GM23338 (cell line): ENCODE measurements at regions not wholly inside any gene's neighbourhood (a gene's known extent, or its start where the extent isn't known, plus 50 kb on each side); places are given as distances from the start of the nearest gene placed in this dataset.

Experiments used
- ATAC-seq: fragments of 200-7000 bp; cut with Tn5 transposase; 3 replicates; pipeline ENCODE4 v1.9.1; 2020
- DNase-seq: peaks from one replicate; pipeline ENCODE4 v3.0.0-alpha.2; 2015; ENCODE audit warnings: low spot score
- H2AFZ ChIP-seq: fragments of 200-600 bp; sonication (generic); 2 replicates; pipeline ENCODE4 v1.8.0; 2016; ENCODE audit warnings: antibody characterized with exemption, mild to moderate bottlenecking, moderate library complexity
- H3F3A ChIP-seq: fragments of 200-600 bp; sonication (generic); replicated peaks from 2 replicates; pipeline ENCODE4 v1.8.0; 2017; ENCODE audit warnings: antibody characterized with exemption, mixed run types, low read depth
- H3K27ac ChIP-seq: fragments of 200-600 bp; sonication (generic); 2 replicates; pipeline ENCODE4 v1.6.1; 2016; ENCODE audit warnings: low read depth
- H3K27me3 ChIP-seq: fragments of 200-600 bp; sonication (generic); 2 replicates; pipeline ENCODE4 v1.8.0; 2016; ENCODE audit warnings: mild to moderate bottlenecking, mixed run types, moderate library complexity; ENCODE audit not compliant: insufficient read depth
- H3K36me3 ChIP-seq: fragments of 200-600 bp; sonication (generic); 2 replicates; pipeline ENCODE4 v1.8.0; 2016; ENCODE audit warnings: mild to moderate bottlenecking; ENCODE audit not compliant: insufficient read depth
- H3K4me1 ChIP-seq: fragments of 200-600 bp; sonication (generic); 2 replicates; pipeline ENCODE4 v1.8.0; 2016; ENCODE audit warnings: mild to moderate bottlenecking, moderate library complexity; ENCODE audit not compliant: insufficient read depth
- H3K4me2 ChIP-seq: fragments of 200-600 bp; sonication (generic); 2 replicates; pipeline ENCODE4 v1.7.1; 2017; ENCODE audit warnings: mixed run types
- H3K4me3 ChIP-seq: fragments of 200-600 bp; sonication (generic); 2 replicates; pipeline ENCODE4 v1.6.1; 2016; ENCODE audit warnings: mixed run types
- H3K79me2 ChIP-seq: fragments of 200-600 bp; sonication (generic); replicated peaks from 2 replicates; pipeline ENCODE4 v1.8.0; 2017; ENCODE audit warnings: mild to moderate bottlenecking; ENCODE audit not compliant: insufficient read depth
- H3K9me2 ChIP-seq: fragments of 200-600 bp; sonication (generic); 2 replicates; pipeline ENCODE4 v1.8.0; 2017; ENCODE audit not compliant: insufficient read depth
- H4K20me1 ChIP-seq: fragments of 200-600 bp; sonication (generic); replicated peaks from 2 replicates; pipeline ENCODE4 v1.8.0; 2017; ENCODE audit warnings: mild to moderate bottlenecking; ENCODE audit not compliant: insufficient read depth
- H3K27ac Mint-ChIP-seq: 2 replicates; pipeline ENCODE4 v1.8.0; 2020; ENCODE audit warnings: inconsistent platforms, mild to moderate bottlenecking, moderate library complexity, mixed read lengths
- H3K27me3 Mint-ChIP-seq: 3 replicates; pipeline ENCODE4 v1.8.0; 2022; ENCODE audit warnings: low read depth, mild to moderate bottlenecking, moderate library complexity, mixed read lengths, inconsistent platforms; ENCODE audit not compliant: insufficient read depth, poor library complexity
- H3K36me3 Mint-ChIP-seq: 3 replicates; pipeline ENCODE4 v1.8.0; 2021; ENCODE audit warnings: low read depth, mild to moderate bottlenecking, inconsistent platforms, moderate library complexity, mixed read lengths
- H3K4me1 Mint-ChIP-seq: 3 replicates; pipeline ENCODE4 v1.8.0; 2020; ENCODE audit warnings: mild to moderate bottlenecking, inconsistent platforms, mixed read lengths
- H3K4me3 Mint-ChIP-seq: 3 replicates; pipeline ENCODE4 v1.8.0; 2021; ENCODE audit warnings: moderate library complexity, mild to moderate bottlenecking, inconsistent platforms, mixed read lengths
- H3K9me3 Mint-ChIP-seq: 3 replicates; pipeline ENCODE4 v1.8.0; 2020; ENCODE audit warnings: moderate library complexity, mild to moderate bottlenecking, inconsistent platforms, mixed read lengths
- CREB1 ChIP-seq: fragments of 250-450 bp; sonication (Bioruptor Pico); IDR thresholded peaks from 2 replicates; pipeline ENCODE4 v1.5.0; 2020; ENCODE audit warnings: low read depth, mild to moderate bottlenecking, moderate library complexity
- CTCF ChIP-seq, 2 experiments: fragments of 200-600 bp in 1 of 2; sonication (generic) in 1 of 2; conservative IDR thresholded peaks; 2 replicates each; pipeline versions ENCODE4 v1.5.1 to v1.6.1; 2016 to 2017; ENCODE audit warnings: antibody characterized with exemption in 2 of 2, low read depth in 2 of 2, mild to moderate bottlenecking in 2 of 2, moderate library complexity in 1 of 2
- ETS1 ChIP-seq: IDR thresholded peaks from 2 replicates; pipeline ENCODE4 v1.6.1; 2016; ENCODE audit warnings: antibody characterized with exemption
- EZH2 ChIP-seq: fragments of 200-600 bp; sonication (generic); IDR thresholded peaks from one replicate; pipeline ENCODE4 v1.8.0; 2017; ENCODE audit warnings: antibody characterized with exemption, mild to moderate bottlenecking, low read depth; ENCODE audit not compliant: unreplicated experiment
- EZH2phosphoT487 ChIP-seq: fragments of 200-600 bp; sonication (generic); IDR thresholded peaks from one replicate; pipeline ENCODE4 v1.8.1; 2018; ENCODE audit warnings: antibody characterized with exemption; ENCODE audit not compliant: unreplicated experiment
- JUNB ChIP-seq: IDR thresholded peaks from one replicate; pipeline ENCODE4 v1.6.1; 2016; ENCODE audit warnings: antibody characterized with exemption; ENCODE audit not compliant: unreplicated experiment
- NANOG ChIP-seq: IDR thresholded peaks from 2 replicates; pipeline ENCODE4 v1.6.1; 2016; ENCODE audit warnings: antibody characterized with exemption, borderline replicate concordance
- POLR2AphosphoS5 ChIP-seq: IDR thresholded peaks from 2 replicates; pipeline ENCODE4 v1.6.1; 2016; ENCODE audit warnings: antibody characterized with exemption, low read depth
- STAT1 ChIP-seq: IDR thresholded peaks from one replicate; pipeline ENCODE4 v1.6.1; 2016; ENCODE audit warnings: antibody characterized with exemption; ENCODE audit not compliant: unreplicated experiment
- ZNF114 ChIP-seq: fragments of 250-450 bp; sonication (Bioruptor Pico); IDR thresholded peaks from 2 replicates; pipeline ENCODE4 v1.5.0; 2020; ENCODE audit warnings: mild to moderate bottlenecking, moderate library complexity
- ZNF331 ChIP-seq: fragments of 250-450 bp; sonication (Bioruptor Pico); IDR thresholded peaks from 2 replicates; pipeline ENCODE4 v1.5.0; 2020; ENCODE audit warnings: low read depth, mild to moderate bottlenecking, moderate library complexity
- ZNF462 ChIP-seq: fragments of 250-450 bp; sonication (Bioruptor Pico); IDR thresholded peaks from 2 replicates; pipeline ENCODE4 v1.5.0; 2020; ENCODE audit warnings: mild to moderate bottlenecking, moderate library complexity
- TF ChIP-seq, protein P1 (sequence below): IDR thresholded peaks from one replicate; pipeline ENCODE4 v1.6.1; 2018; ENCODE audit warnings: antibody characterized with exemption; ENCODE audit not compliant: unreplicated experiment

DNA sequence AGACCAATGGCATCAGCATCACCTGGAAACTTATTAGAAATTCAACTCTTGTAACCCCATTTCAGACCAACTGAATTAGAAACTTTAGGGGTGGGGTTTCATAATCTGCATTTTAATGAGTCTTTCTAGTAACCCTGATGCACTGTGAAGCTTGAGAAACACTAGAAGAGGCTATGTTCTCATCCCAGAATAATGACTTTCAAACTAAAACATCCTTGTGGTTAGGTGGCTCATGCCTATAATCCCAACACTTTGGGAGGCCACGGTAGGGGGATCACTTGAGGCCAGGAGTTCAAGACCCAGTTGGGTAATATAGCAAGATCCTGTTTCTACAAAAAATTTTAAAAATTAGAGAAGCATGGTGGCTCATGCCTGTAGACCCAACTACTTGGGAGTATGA lies 402.4 kb downstream of the DLEU7 start:
- no peaks in the 10 kb centered on the region for H3K27me3 ChIP-seq
- H3K79me2 ChIP-seq, result no peaks in the 10 kb centered on the region
- Mint-ChIP-seq H3K9me3 (no peaks in the 10 kb centered on the region), H3K27ac (no peak overlapping the region), H3K4me3 (no peak overlapping the region), H3K4me1 (peaks cover 18% of the 10 kb centered on the region), H3K27me3 (peaks cover 2% of the 10 kb centered on the region), H3K36me3 (no peaks in the 10 kb centered on the region)
- H3K9me2 ChIP-seq, result no peaks in the 10 kb centered on the region; the same call in 1 of the 2 replicates
- no peaks in the 10 kb centered on the region for H3F3A ChIP-seq
- H3K4me2 ChIP-seq, result no peak overlapping the region
- no peak for TF ChIP-seq ZNF114 (CRISPR knock-in tag)
- TF ChIP-seq, protein P1, sequence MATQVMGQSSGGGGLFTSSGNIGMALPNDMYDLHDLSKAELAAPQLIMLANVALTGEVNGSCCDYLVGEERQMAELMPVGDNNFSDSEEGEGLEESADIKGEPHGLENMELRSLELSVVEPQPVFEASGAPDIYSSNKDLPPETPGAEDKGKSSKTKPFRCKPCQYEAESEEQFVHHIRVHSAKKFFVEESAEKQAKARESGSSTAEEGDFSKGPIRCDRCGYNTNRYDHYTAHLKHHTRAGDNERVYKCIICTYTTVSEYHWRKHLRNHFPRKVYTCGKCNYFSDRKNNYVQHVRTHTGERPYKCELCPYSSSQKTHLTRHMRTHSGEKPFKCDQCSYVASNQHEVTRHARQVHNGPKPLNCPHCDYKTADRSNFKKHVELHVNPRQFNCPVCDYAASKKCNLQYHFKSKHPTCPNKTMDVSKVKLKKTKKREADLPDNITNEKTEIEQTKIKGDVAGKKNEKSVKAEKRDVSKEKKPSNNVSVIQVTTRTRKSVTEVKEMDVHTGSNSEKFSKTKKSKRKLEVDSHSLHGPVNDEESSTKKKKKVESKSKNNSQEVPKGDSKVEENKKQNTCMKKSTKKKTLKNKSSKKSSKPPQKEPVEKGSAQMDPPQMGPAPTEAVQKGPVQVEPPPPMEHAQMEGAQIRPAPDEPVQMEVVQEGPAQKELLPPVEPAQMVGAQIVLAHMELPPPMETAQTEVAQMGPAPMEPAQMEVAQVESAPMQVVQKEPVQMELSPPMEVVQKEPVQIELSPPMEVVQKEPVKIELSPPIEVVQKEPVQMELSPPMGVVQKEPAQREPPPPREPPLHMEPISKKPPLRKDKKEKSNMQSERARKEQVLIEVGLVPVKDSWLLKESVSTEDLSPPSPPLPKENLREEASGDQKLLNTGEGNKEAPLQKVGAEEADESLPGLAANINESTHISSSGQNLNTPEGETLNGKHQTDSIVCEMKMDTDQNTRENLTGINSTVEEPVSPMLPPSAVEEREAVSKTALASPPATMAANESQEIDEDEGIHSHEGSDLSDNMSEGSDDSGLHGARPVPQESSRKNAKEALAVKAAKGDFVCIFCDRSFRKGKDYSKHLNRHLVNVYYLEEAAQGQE, result no peak
- TF ChIP-seq ETS1, result no peak
- no peak for TF ChIP-seq EZH2
- TF ChIP-seq POLR2AphosphoS5, result no peak
- TF ChIP-seq ZNF462 (CRISPR knock-in tag), result no peak
- no peak for TF ChIP-seq JUNB
- no peak for TF ChIP-seq EZH2phosphoT487
- TF ChIP-seq ZNF331 (CRISPR knock-in tag), result no peak
- no peak for TF ChIP-seq CREB1 (CRISPR knock-in tag)
- no peak for TF ChIP-seq NANOG
- TF ChIP-seq STAT1, result no peak
- no peak for TF ChIP-seq CTCF (conservative IDR thresholded peaks at IDR 0.05; ENCODE audit: low read depth in 2 of 2)
- ATAC-seq (no peak), DNase-seq (no peak)
- peaks cover 17% of the 10 kb centered on the region for H3K4me1 ChIP-seq
- H3K27ac ChIP-seq, result no peak overlapping the region
- H3K4me3 ChIP-seq, result no peak overlapping the region
- H2AFZ ChIP-seq, result no peak overlapping the region
- no peaks in the 10 kb centered on the region for H3K36me3 ChIP-seq
- no peaks in the 10 kb centered on the region for H4K20me1 ChIP-seq
